Stimulated activated CD4-positive, alpha-beta T cell treated with anti-CD3 and anti-CD28 coated beads, Interleukin-2, amount 100 ng/mL, for 4 hours (primary cell): ENCODE measurements at regions not wholly inside any gene's neighbourhood (a gene's known extent, or its start where the extent isn't known, plus 50 kb on each side); places are given as distances from the start of the nearest gene placed in this dataset.

Experiments
- DNase-seq: peaks from one replicate; pipeline ENCODE4 v3.0.0-alpha.2; 2020; ENCODE audit warnings: low read depth

GRCh38 chr1:29707796-29708195, 471.5 kb downstream of the PTPRU start:
- DNase-seq, result no peak

- DNase-seq, result no peak
These were observed 470.6 kb downstream of the PTPRU start for GRCh38 chr1:29706936-29707335.

GRCh38 chr1:29704430-29704829, 468.1 kb downstream of the PTPRU start:
- DNase-seq, result no peak

- DNase-seq, result no peak
These were observed 467.5 kb downstream of the PTPRU start for GRCh38 chr1:29703596-29704370.

GRCh38 chr1:29700491-29700890, 464.2 kb downstream of the PTPRU start:
- no peak for DNase-seq

GRCh38 chr1:29698626-29699025, 462.3 kb downstream of the PTPRU start:
- DNase-seq, result no peak

- DNase-seq, result no peak
These were observed 461.7 kb downstream of the PTPRU start for GRCh38 chr1:29698033-29698432.

- no peak for DNase-seq
These were observed 461.1 kb downstream of the PTPRU start for GRCh38 chr1:29697391-29697780.

- no peak for DNase-seq
These were observed 460.5 kb downstream of the PTPRU start for GRCh38 chr1:29696656-29697390.

- DNase-seq, result no peak
These were observed 459.5 kb downstream of the PTPRU start for GRCh38 chr1:29695803-29696202.

- no peak for DNase-seq
These were observed 458.7 kb downstream of the PTPRU start for GRCh38 chr1:29695036-29695435.

- DNase-seq, result no peak
These were observed 455.2 kb downstream of the PTPRU start for GRCh38 chr1:29691499-29691898.

- no peak for DNase-seq
These were observed 453.8 kb downstream of the PTPRU start for GRCh38 chr1:29690156-29690555.

GRCh38 chr1:29689372-29690030, 453.2 kb downstream of the PTPRU start:
- no peak for DNase-seq

GRCh38 chr1:29688471-29689365, 452.4 kb downstream of the PTPRU start:
- no peak for DNase-seq

GRCh38 chr1:29687601-29688244, 451.4 kb downstream of the PTPRU start:
- no peak for DNase-seq

GRCh38 chr1:29687166-29687565, 450.8 kb downstream of the PTPRU start:
- DNase-seq, result no peak

GRCh38 chr1:29686012-29686930, 449.9 kb downstream of the PTPRU start:
- no peak for DNase-seq

- DNase-seq, result no peak
These were observed 449.1 kb downstream of the PTPRU start for GRCh38 chr1:29685387-29685786.

GRCh38 chr1:29684141-29684540, 447.8 kb downstream of the PTPRU start:
- no peak for DNase-seq
